Stimulated activated naive CD8-positive, alpha-beta T cell treated with anti-CD3 and anti-CD28 coated beads, Interleukin-15, Interleukin-2, amounts not matched to agents 100 U/mL and 50 U/mL, for 24 hours (primary cell): ENCODE measurements at regions not wholly inside any gene's neighbourhood (a gene's known extent, or its start where the extent isn't known, plus 50 kb on each side); places are given as distances from the start of the nearest gene placed in this dataset.

Source experiments
- ATAC-seq: fragments of 150-1000 bp; cut with Tn5 transposase; one replicate; pipeline ENCODE4 v1.10.0; 2021
- DNase-seq: peaks from one replicate; pipeline ENCODE4 v3.0.0; 2021

DNA sequence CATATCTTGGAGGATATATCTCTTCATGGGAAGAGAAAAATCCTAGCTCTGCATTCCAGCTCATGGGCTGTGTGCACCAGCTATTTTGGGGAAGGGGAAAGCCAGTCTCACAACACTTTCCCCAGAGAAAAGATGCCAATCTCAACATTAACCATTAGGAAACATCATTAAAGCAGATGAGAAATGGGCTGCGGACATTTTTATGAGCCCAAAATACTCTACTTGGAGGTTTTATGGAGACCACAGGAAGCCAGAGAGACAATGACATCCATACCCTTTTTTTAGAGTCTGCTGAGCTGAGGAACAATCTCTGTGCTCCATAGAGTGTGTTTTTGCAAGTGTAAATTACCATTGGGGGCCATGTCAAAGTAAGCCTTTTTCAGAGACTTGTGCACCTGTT is 213.7 kb downstream of the TRIB2 start:
- DNase-seq (no peak), ATAC-seq (no peak)

DNA sequence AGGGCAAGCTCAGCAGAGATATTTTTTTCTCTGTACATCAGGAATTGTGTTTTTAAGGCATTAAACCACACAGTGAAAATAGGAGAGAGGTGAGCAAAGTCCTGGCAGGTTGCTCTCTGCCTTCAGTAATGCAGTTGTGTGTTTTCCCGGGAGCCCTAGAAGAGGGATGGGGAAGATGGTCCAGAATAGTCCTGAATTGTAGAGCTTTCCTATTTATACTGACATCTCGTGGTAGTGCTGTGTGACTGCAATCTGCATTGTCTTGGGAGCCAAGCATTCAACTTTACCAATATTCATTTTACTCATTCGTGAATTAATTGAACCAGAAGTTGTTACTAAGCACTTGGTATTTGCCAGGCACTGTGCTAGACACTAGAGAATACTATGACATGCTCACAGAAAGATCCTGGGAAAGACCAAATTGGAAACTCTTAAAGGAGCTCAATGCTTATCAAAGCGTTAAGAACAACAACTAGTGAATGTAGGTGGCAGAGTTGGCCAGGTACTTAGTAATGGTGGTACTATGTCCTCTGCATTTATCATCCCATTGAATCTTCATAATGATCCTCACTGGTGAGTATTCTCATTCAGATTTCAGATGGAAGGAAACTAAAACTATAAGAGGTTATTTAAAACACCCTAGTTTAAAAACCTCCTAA is 214.6 kb downstream of the TRIB2 start:
- no peak for DNase-seq
- ATAC-seq, result peak; percentile 24

DNA sequence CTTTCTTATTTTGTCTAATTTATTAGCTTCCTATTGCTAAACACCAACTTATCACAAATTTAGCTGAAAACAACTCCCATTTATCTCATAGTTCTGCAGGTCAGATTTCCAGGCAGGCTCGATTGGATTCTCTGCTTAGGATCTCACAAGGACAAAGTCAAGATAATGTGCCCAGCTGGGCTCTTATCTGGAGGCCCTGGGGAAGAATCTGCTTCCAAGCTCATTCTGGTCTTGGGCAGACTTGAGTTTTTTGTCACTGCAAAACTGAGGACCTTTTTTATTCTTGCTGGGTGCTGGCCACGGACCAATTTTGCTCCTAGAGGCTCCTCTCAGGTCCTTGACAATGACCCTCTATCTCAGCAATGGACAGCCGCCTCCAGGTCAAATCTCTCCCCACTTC is 215.5 kb downstream of the TRIB2 start:
- no peak for DNase-seq
- ATAC-seq, result no peak

DNA sequence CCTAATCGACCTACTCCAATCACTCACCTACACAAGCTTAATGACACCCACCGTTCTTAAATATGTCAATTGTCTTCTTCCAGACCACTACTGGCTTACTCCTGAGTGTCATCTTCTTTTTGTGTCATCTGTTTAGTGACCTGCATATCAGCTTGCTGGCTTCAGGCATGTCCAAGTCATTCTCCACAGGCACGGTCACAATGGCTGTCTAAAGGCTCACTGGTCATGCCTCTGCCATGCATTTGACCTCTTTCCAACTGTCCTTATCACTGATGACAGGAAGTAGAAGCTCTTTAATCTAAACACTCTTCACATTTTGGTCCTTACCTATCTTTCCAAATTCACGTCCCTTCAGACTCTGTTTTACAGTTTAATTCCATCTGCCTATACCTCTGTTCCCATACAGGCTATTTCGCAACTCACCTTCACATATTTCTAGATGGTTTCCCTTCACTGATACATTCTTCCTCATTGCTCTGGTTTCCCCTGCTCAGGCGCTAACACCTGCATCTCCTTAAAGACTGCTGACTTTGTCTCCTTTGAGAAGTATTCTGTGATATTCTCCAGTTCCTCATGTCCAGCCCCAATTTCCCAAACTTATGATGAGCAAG is 217.5 kb downstream of the TRIB2 start:
- DNase-seq, result no peak
- no peak for ATAC-seq

DNA sequence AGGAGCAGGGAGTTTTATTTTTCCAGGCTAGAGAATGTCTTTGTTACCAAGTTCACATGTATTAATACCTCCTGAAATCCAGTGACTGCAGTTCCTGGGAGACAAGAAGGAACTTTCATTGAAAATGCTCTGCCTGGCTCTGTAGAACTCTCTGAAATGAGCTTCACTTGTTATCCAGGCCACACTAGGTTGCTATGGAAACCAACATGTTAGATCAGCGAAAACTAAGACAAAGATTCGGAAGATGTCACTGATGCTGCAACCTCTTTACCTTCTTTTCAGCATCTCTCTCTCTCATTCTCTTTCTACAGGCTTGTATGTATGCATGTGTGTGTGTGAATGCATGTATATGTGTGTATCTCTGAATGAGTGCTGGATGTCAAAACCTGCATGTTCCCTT is 218.5 kb downstream of the TRIB2 start:
- DNase-seq (no peak), ATAC-seq (no peak)

DNA sequence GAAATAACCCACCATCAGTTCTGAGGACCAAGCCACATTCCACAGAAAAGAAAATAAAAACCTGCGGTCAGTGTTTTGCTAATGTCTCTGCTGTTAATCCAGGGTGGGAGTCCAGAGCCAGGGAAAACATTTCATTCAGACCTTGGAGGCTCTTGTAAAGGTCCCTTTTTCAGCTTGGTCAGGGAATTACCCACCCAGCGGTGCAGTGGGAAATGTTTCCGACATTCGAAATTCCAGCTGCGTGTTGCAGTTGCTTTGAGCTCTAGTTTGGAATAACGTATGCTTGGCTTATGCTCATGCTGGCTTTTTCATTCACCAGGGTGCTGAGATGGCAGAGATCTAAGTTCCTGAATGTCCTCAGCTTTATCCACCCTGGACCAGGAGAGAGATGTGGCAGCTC is 219.1 kb downstream of the TRIB2 start:
- ATAC-seq (no peak), DNase-seq (no peak)

DNA sequence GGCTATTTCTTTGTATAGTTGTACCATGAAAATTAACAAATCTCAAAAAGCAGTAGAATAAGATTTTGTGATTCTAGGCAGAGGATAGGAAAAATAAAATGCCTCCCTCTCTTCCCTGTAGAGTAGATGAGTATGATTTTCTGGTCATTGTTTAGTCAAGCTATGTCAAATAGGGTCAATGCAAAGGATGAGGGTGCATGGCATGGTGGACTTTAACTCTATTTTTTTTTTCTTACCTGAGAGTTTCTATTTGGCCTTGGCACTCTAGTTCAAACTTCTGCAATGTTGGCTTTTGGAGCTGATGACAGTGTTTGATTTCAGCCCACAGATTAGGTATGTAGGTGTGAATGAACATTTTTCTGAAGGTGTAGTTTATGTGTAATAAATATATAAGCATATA is 224.5 kb downstream of the TRIB2 start:
- no peak for ATAC-seq
- no peak for DNase-seq

DNA sequence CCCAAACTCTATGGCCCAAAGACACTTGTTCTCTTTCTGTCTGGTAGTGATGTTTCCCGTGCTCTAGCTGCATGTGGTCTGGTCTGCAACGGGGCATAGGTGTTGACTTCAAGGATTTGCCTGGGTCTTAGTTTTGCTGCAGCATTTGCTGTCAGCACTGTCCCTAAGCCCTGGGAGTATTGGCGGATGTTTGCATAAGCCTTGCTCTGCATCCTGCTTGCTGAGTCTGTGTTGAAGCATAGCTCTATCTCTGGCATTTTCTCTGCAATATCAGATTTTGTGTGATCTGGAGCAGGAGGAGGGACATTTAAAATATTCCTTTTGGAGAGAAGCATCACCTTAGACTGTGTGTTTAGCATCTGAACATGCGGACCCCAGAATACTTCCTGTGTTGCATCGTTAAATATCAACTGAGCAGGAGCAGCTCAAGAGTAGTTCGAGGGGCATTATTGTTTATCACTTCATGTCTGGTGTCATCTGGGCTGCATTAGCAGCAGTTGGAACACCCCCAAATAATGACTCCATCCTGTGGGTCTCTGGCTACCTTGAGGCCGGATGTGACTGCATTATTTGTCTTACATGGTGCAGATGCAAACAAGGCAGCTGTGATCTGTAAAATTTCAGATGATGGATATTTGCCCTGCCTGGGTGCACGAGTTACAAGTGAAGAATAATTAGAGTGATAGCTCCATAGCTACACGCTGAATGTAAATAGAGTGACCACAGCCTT is 231.7 kb downstream of the TRIB2 start:
- DNase-seq (no peak), ATAC-seq (no peak)

DNA sequence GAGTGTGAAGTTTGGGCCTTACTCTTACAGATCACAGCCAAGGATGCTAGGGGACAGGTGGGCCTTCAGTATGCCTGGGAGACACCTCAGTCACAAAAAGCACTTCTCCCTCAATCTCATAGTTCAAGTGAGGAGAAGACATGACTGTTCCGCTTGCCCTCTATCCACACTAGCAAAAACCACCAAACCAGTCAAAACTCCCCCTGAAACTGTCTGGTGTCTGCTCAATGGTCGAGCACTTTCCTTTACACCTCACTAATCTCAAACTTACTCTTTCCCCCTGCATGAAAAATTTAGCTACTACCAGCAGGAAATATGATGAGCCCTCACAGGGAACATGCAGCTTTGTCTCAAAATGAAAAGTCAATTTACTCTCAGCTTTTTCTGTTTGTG is 232.2 kb downstream of the TRIB2 start:
- peak; percentile 16 for DNase-seq

DNA sequence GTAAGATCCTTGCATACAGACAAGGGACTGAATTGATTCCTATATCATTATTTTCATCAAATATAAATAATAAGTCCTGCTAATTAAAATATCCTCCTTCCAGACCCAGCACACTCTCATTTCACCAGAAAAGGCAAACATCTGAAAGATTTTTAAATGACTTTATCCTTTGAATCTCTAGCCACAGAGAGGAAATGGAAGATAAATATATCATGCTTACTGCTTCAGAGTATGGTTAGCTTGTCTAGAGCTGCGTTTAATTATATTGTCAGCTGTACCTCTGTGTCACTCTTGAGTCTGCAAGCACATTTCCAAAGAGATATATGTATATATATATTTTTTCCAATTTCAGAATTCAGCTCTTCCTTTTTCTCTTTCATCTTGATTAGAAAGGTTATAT is 232.7 kb downstream of the TRIB2 start:
- DNase-seq (no peak), ATAC-seq (peak; percentile 44)

More for the DNA sequence above, 232.2 kb downstream of the TRIB2 start:
- peak; percentile 91 for ATAC-seq

DNA sequence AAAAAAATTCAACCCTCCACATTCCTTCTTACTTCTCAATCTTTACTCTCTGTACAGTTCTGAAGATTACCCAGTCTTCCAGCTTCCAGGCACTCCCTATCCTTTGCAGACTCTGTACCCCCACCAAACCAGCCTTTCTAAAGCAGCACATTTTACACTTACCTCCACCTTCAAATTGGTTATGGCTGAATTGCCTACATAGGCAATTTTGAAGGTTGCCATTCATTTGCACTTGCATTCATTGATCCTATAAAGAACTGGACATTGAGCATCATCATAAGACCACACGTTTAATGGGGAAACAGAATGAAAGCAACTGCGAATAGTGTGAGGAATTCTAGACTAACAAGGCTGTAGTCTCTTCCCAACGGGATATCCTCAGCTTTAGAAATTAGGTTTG is 233.4 kb downstream of the TRIB2 start:
- ATAC-seq (no peak), DNase-seq (no peak)

DNA sequence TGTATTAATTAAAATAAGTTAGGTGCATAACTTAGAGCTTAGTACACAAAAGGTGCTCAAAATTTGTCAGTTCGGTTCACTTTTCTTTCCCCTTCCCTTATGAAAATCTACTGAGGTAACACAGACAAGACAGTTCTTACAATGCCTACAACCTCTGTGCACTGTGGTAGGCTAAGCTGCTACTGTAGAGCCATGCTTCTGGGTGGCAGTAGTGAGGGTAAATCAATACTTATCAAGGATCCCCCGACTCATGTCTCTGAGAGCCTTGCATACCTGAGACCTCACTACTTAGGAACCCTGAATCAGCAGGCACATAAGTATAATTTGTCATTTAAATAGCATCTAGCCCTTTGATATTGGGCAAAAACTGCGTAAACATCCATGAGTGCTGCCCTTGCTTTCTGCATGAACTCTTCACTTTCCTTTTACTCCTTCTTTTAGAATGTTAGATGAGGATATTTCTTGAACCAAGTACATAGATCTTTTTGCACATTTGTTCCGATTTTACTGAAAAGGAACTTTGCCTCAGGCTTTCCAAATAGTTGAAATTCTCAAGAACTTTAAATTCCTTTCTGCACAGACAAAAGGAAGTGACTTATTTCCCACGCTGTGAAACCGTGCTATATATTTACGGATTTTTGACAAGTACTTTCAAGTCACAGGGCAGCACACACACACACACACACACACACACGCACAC is 234.4 kb downstream of the TRIB2 start:
- DNase-seq (no peak), ATAC-seq (no peak)

DNA sequence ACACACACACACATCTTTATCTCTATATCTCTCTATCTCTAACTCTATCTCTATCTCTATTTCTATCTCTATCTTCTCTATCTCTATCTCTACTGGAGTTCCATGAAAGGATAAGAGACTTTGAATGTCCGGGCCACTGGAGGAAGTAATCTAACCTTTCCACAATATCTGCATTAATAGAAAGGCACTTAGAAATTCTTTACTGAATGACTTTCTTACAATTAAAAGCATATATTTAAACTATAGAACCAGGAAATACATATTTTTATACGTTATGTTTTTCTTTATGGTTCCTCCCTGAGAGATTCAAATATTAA is 234.9 kb downstream of the TRIB2 start:
- ATAC-seq (no peak), DNase-seq (no peak)

DNA sequence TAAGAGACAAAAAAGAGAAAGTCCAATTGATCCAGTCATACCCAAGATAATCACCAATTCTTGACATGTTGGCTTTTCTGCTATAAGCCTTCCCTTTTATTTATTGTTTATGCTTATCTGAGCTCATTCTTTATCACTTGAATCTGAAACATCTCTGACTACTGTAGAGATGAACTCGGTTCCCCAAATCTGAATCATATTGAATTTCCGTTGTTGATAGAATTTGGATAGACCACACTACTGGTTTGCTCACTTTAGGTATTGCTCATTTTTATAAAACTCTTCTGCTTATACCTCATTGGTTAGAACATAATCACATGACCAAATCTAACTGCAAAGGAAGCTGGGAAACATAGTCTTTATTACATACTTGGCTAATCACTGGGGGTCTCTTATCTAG is 236.9 kb downstream of the TRIB2 start:
- no peak for DNase-seq
- no peak for ATAC-seq

DNA sequence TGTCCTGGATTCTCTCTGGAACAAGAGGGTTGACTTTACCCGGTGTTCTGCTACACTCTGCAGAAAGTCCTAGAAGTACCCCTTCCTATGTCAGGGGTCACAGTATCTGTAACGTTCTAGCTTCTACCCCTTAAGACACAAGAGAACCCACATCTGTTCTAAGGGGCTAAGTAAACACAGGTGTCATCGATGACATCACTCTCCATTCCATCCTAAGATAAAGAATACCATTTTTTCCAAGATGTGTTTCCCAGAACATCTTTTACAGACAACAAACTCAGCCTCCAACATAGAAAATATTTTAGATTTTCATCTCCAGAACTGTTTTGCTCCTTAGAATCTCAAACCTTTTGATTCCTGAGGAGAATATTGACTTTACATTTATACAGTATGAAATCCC is 239.1 kb downstream of the TRIB2 start:
- DNase-seq (no peak), ATAC-seq (no peak)

DNA sequence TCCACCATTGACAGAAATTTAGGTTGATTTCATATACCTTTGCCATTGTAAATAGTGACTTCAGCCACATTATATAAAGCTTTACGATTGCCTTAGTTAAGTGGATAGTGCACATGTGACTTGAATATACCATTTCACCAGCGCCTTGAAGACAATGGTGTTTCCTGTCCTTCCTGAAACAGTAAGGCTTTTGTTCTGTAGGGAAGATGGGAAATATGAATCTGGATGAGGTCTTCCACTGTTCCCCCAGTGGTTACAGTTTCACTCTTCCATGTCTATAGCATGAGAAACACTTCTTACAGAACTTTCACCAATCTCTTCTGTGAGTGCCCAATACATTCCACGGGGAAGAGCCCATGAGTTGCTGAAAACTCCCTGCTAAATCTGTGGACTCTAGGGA is 240.5 kb downstream of the TRIB2 start:
- DNase-seq (no peak), ATAC-seq (no peak)

DNA sequence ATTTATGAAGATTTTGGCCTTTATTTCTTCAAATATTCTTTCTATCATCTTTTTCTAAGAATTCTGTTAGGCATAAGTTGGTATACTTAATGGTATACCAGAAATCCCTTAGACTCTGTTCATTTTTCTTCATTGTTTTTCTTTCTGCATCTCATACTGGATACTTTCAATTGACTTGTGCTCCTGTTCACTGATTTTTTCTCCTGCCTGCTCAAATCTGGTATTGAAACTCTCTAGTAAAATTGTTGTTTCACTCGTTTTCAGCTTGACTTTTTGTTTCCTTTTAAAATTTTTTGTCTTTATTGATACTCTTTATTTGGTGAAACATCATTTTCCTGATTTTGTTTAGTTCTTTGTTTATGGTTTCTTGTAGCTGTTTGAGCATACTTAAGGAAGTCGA is 243.2 kb downstream of the TRIB2 start:
- ATAC-seq, result no peak
- DNase-seq, result no peak

DNA sequence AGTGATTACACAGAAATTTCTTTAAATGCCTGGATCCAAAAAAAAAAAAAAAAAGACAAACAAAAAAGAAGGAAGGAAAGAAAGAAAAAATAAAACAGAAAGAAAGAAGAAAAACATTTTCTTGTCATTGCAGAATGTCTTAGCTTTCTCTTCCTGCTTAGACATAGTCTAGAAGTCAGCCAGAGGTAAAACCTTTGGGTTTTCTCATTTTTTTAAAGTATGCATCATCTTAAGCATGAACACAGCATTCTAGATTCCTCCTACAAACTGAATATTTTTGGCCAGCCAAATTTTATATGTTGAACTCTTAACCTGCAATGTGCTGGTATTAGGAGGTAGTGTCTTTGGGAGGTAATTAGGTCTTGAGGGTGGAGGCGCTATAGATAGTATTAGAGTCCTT is 243.9 kb downstream of the TRIB2 start:
- no peak for DNase-seq
- ATAC-seq, result no peak

DNA sequence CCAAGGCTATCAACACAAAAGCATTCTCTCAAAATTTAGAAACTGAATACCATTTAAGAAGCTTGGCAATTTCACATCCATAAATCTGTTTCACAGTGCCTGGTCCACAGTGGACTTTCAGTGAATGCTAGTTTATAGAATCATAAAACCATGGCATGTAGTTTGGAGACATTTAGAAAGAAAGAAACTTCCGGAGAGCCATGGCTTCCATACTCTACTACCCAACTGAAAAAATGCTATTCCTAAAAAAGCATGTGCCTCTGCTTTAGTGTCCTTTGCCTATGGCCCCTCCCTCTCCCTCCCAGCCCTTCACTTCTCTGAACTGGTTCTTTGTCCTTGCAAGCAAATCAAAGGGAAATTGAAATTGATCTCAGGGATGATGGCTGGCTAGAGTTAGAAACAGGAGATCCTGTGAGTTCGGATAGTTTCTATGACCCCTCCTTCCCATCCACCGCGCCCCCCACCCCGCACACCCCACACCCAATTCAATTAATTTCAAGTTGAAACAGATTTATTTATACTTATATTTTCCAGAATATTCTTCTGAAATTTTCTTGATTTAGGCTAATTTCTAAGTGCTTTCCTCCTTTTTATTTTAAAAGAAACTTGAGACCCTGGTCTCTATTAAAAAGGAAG is 248.3 kb downstream of the TRIB2 start:
- ATAC-seq, result no peak

DNA sequence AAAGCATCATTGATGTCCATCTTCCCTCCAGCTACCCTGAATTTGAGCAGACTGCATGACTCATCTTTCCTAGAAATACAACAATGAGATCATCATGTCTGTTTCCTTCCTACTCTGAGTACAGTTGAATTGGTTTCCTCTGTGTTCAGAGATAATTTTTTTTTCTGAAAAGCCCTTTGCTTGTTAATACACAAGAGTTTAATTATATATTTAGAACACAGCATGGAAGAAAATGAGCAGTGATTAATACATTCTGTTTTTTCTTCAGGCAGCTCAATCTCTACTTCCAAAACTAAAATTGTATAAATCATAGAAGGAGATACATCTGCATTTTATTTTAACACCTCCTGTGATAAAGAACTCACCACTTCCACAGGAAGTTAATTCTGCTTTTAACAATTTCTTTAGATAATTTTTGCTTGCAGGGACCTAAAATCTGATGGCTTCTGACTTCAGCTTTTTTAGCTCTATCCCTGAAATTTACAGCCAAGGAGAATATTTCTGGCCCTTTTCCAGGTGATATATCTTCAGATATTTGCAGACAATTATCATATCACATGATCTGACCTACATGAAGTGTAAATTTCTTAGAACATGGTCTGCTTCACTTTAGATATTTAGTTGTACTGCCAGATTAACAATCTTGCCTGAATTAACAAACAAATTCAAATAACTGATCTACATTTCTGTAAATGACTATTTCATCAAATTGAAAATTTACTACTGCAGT is 249.0 kb downstream of the TRIB2 start:
- ATAC-seq, result peak; percentile 79
- no peak for DNase-seq

More for the DNA sequence above, 248.3 kb downstream of the TRIB2 start:
- no peak for DNase-seq

DNA sequence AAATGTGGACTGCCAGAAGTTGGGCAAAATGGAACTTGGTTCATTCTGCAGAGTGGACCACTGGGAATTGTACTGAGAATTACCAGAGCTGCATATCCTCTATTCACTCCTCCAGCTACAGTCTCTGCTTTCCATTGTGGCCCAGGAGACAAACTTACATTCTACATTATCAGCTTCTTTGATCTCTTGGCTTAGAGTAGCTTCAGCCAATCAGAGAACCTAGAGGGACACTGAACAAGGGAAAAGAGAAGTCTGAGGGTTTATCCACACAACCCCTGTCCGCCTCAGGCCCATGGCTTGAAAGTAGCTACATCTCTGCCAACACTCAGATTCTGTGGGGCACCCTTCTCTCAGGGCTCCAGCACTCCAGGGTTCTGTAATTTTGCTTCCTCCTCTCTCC is 251.1 kb downstream of the TRIB2 start:
- ATAC-seq, result no peak
- DNase-seq, result no peak

DNA sequence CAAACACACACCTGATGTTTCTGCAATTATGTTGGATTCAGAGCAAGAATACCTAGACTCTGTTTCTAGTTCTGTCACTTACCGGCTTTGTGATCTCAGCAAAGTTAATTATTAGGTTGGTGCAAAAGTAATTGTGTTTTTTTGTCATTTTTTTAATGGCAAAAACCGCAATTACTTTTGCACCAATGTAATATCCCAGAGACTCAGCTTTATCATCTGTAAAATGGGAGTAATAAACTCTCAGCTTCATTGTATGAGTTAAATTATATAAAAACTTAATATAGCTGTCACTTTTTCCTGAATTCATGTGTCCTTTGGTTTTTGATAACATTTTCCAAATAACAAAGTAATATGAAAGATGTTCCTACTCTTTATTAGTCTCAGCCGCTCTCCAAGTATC is 251.7 kb downstream of the TRIB2 start:
- ATAC-seq (no peak), DNase-seq (no peak)
